H1 (cell line): ENCODE measurements at regions not wholly inside any gene's neighbourhood (a gene's known extent, or its start where the extent isn't known, plus 50 kb on each side); places are given as distances from the start of the nearest gene placed in this dataset.

ENCODE experiments used
- CTCF ChIA-PET: fragments of 300-600 bp; sonication (Branson Sonifier 250); formaldehyde crosslinking; loops from one replicate; lab custom pipeline; 2021; ENCODE audit not compliant: partially characterized antibody; lab: Charles Lee
- POLR2A ChIA-PET: fragments of 300-600 bp; sonication (Branson Sonifier 250); formaldehyde crosslinking; loops from one replicate; lab custom pipeline; 2021; ENCODE audit warnings: inconsistent platforms; ENCODE audit not compliant: partially characterized antibody; lab: Charles Lee
- DNase-seq, 2 experiments: peaks; one replicate each; pipeline versions ENCODE4 v3.0.0 to v3.0.0-alpha.2; 2010 to 2022; ENCODE audit warnings: low spot score in 2 of 2, low read depth in 1 of 2, mixed read lengths in 1 of 2
- FAIRE-seq: peaks from 2 replicates; lab custom pipeline; 2011; peaks lifted over from hg19 to GRCh38; lab: Jason Lieb, UNC
- H2AFZ ChIP-seq: 2 replicates; pipeline ENCODE4 v1.8.1; 2012; ENCODE audit warnings: low read length, inconsistent platforms
- H2AK5ac ChIP-seq: 2 replicates; pipeline ENCODE4 v1.6.1; 2013; ENCODE audit warnings: low read depth, low read length
- H2BK120ac ChIP-seq: replicated peaks from 2 replicates; pipeline ENCODE3; 2013; ENCODE audit warnings: low read depth, low read length, inconsistent platforms
- H2BK12ac ChIP-seq: 2 replicates; pipeline ENCODE4 v1.6.1; 2013; ENCODE audit warnings: low read depth, low read length
- H2BK15ac ChIP-seq: 2 replicates; pipeline ENCODE4 v1.6.1; 2013; ENCODE audit warnings: low read length
- H2BK20ac ChIP-seq: 2 replicates; pipeline ENCODE4 v1.6.1; 2013; ENCODE audit warnings: low read length
- H2BK5ac ChIP-seq: 2 replicates; pipeline ENCODE4 v1.6.1; 2013; ENCODE audit warnings: low read depth, low read length
- H3K14ac ChIP-seq: 2 replicates; pipeline ENCODE4 v1.6.1; 2013; ENCODE audit warnings: inconsistent platforms; ENCODE audit not compliant: insufficient read length
- H3K18ac ChIP-seq: 2 replicates; pipeline ENCODE4 v1.6.1; 2013; ENCODE audit warnings: low read length; ENCODE audit errors: extremely low read depth
- H3K23ac ChIP-seq: 2 replicates; pipeline ENCODE4 v1.6.1; 2013; ENCODE audit warnings: inconsistent platforms; ENCODE audit not compliant: insufficient read length
- H3K23me2 ChIP-seq: 2 replicates; pipeline ENCODE4 v1.6.1; 2013; ENCODE audit warnings: low read depth, low read length
- H3K27ac ChIP-seq: 2 replicates; pipeline ENCODE4 v1.6.1; 2011; ENCODE audit warnings: low read depth, low read length, inconsistent platforms
- H3K27me3 ChIP-seq, 4 experiments: replicated peaks in 1 of 4; 1 replicate in 1 of 4; 2 replicates in 3 of 4; pipeline versions ENCODE4 v1.6.1 to v1.8.1; 2011 to 2013; ENCODE audit warnings: low read length in 3 of 4, mild to moderate bottlenecking in 3 of 4, inconsistent platforms in 2 of 4, mixed read lengths in 2 of 4, moderate library complexity in 1 of 4; ENCODE audit not compliant: control insufficient read depth in 3 of 4, insufficient read depth in 3 of 4; ENCODE audit errors: extremely low read depth in 1 of 4
- H3K36me3 ChIP-seq, 4 experiments: 2 replicates each; pipeline versions ENCODE4 v1.6.1 to v1.8.1; 2011 to 2013; ENCODE audit warnings: mild to moderate bottlenecking in 4 of 4, low read length in 3 of 4, moderate library complexity in 2 of 4, control low read depth in 1 of 4, inconsistent platforms in 1 of 4; ENCODE audit not compliant: insufficient read depth in 4 of 4, control insufficient read depth in 2 of 4
- H3K4ac ChIP-seq: replicated peaks from 2 replicates; pipeline ENCODE3; 2013; ENCODE audit warnings: low read length, low read depth, mixed read lengths, inconsistent platforms; ENCODE audit not compliant: insufficient read length
- H3K4me1 ChIP-seq, 4 experiments: replicated peaks in 1 of 4; 1 replicate in 1 of 4; 2 replicates in 3 of 4; pipeline versions ENCODE4 v1.6.1 to v1.8.1; 2011 to 2013; ENCODE audit warnings: low read length in 3 of 4, inconsistent platforms in 2 of 4, mixed read lengths in 1 of 4; ENCODE audit not compliant: insufficient read depth in 4 of 4, control insufficient read depth in 3 of 4
- H3K4me2 ChIP-seq, 2 experiments: 2 replicates each; pipeline versions ENCODE4 v1.6.1 to v1.8.1; 2011 to 2013; ENCODE audit warnings: low read depth in 2 of 2, low read length in 2 of 2, control low read depth in 1 of 2, inconsistent platforms in 1 of 2, mild to moderate bottlenecking in 1 of 2; ENCODE audit not compliant: insufficient read depth in 1 of 2
- H3K4me3 ChIP-seq, 4 experiments: fragments of 200-600, 300-600 bp in 1 of 4; sonication (generic), shearing (Covaris generic), sonication (Bioruptor Twin) in 1 of 4; 2 replicates each; pipeline versions ENCODE4 v1.5.1 to v1.8.1; 2011 to 2016; ENCODE audit warnings: low read length in 4 of 4, low read depth in 3 of 4, control low read depth in 2 of 4, inconsistent platforms in 2 of 4, mild to moderate bottlenecking in 2 of 4, mixed read lengths in 1 of 4, moderate library complexity in 1 of 4; ENCODE audit not compliant: insufficient read depth in 2 of 4; ENCODE audit errors: extremely low read depth in 1 of 4
- H3K56ac ChIP-seq: replicated peaks from 2 replicates; pipeline ENCODE3; 2013; ENCODE audit warnings: low read depth, mild to moderate bottlenecking, mixed read lengths, low read length, inconsistent platforms; ENCODE audit not compliant: insufficient read length
- H3K79me1 ChIP-seq: 2 replicates; pipeline ENCODE4 v1.6.1; 2013; ENCODE audit warnings: low read depth, low read length, control low read depth
- H3K79me2 ChIP-seq, 2 experiments: 2 replicates each; pipeline versions ENCODE4 v1.6.1 to v1.8.1; 2012 to 2013; ENCODE audit warnings: low read length in 2 of 2, mild to moderate bottlenecking in 2 of 2, inconsistent platforms in 1 of 2; ENCODE audit not compliant: insufficient read depth in 2 of 2, control insufficient read depth in 1 of 2
- H3K9ac ChIP-seq, 4 experiments: replicated peaks in 1 of 4; 1 replicate in 1 of 4; 2 replicates in 3 of 4; pipeline versions ENCODE4 v1.6.1 to v1.8.1; 2011 to 2013; ENCODE audit warnings: low read depth in 3 of 4, low read length in 3 of 4, control low read depth in 2 of 4, mild to moderate bottlenecking in 2 of 4, moderate library complexity in 2 of 4, inconsistent platforms in 1 of 4; ENCODE audit errors: extremely low read depth in 1 of 4
- H3K9me3 ChIP-seq, 2 experiments: 2 replicates each; pipeline versions ENCODE4 v1.6.1 to v1.8.1; 2012 to 2013; ENCODE audit warnings: mild to moderate bottlenecking in 2 of 2, moderate library complexity in 2 of 2, control low read depth in 1 of 2, inconsistent platforms in 1 of 2, low read depth in 1 of 2, low read length in 1 of 2, mixed read lengths in 1 of 2; ENCODE audit not compliant: insufficient read depth in 2 of 2
- H4K20me1 ChIP-seq, 2 experiments: replicated peaks in 1 of 2; 2 replicates each; pipeline versions ENCODE3 to v1.8.1; 2011 to 2013; ENCODE audit warnings: inconsistent platforms in 2 of 2, low read length in 2 of 2, mild to moderate bottlenecking in 1 of 2; ENCODE audit not compliant: insufficient read depth in 2 of 2, control insufficient read depth in 1 of 2
- H4K5ac ChIP-seq: 2 replicates; pipeline ENCODE4 v1.6.1; 2013; ENCODE audit warnings: low read length, low read depth, mixed read lengths, inconsistent platforms; ENCODE audit not compliant: insufficient read length
- H4K8ac ChIP-seq: 2 replicates; pipeline ENCODE4 v1.8.0; 2013; ENCODE audit warnings: mild to moderate bottlenecking, moderate library complexity, low read length, inconsistent platforms; ENCODE audit not compliant: insufficient read depth; ENCODE audit errors: extremely low read depth
- H4K91ac ChIP-seq: replicated peaks from 2 replicates; pipeline ENCODE3; 2013; ENCODE audit warnings: low read length, mixed read lengths, inconsistent platforms; ENCODE audit not compliant: insufficient read length
- BCL11A ChIP-seq, 2 experiments: IDR thresholded peaks; one replicate each; pipeline ENCODE4 v1.6.1; 2011; ENCODE audit warnings: low read depth in 2 of 2, low read length in 2 of 2, mild to moderate bottlenecking in 2 of 2
- CTBP2 ChIP-seq: IDR thresholded peaks from 2 replicates; pipeline ENCODE4 v1.7.0; 2011; ENCODE audit warnings: borderline replicate concordance, mild to moderate bottlenecking, moderate library complexity, mixed read lengths, low read length; ENCODE audit not compliant: insufficient read depth, insufficient read length
- EGR1 ChIP-seq: IDR thresholded peaks from 2 replicates; pipeline ENCODE4 v1.6.1; 2011; ENCODE audit warnings: low read depth, low read length, borderline replicate concordance
- EP300 ChIP-seq, 2 experiments: IDR thresholded peaks; 1 replicate in 1 of 2; 2 replicates in 1 of 2; pipeline ENCODE4 v1.6.1; 2011 to 2012; ENCODE audit warnings: low read depth in 2 of 2, low read length in 2 of 2, mild to moderate bottlenecking in 2 of 2, borderline replicate concordance in 1 of 2, inconsistent platforms in 1 of 2, moderate library complexity in 1 of 2
- GTF2F1 ChIP-seq: IDR thresholded peaks from 2 replicates; pipeline ENCODE4 v1.6.1; 2012; ENCODE audit warnings: low read depth, low read length, improper control_type of control experiment, borderline replicate concordance
- JUND ChIP-seq: IDR thresholded peaks from 2 replicates; pipeline ENCODE4 v1.6.1; 2011; ENCODE audit warnings: mild to moderate bottlenecking, improper control_type of control experiment, low read length
- NANOG ChIP-seq: IDR thresholded peaks from 2 replicates; pipeline ENCODE4 v1.6.1; 2011; ENCODE audit warnings: low read length, low read depth, mild to moderate bottlenecking, inconsistent platforms; ENCODE audit not compliant: insufficient read depth, poor library complexity, severe bottlenecking
- POU5F1 ChIP-seq: IDR thresholded peaks from 2 replicates; pipeline ENCODE4 v1.6.1; 2011; ENCODE audit warnings: low read depth, mild to moderate bottlenecking, low read length, moderate library complexity
- RAD21 ChIP-seq, 2 experiments: IDR thresholded peaks in 1 of 2; conservative IDR thresholded peaks in 1 of 2; 2 replicates each; pipeline ENCODE4 v1.6.1; 2011; ENCODE audit warnings: low read depth in 2 of 2, low read length in 2 of 2, improper control_type of control experiment in 1 of 2, inconsistent platforms in 1 of 2, mild to moderate bottlenecking in 1 of 2, moderate library complexity in 1 of 2
- SP1 ChIP-seq: IDR thresholded peaks from 2 replicates; pipeline ENCODE4 v1.6.1; 2011; ENCODE audit warnings: low read depth, low read length
- TCF12 ChIP-seq: IDR thresholded peaks from 2 replicates; pipeline ENCODE4 v1.6.1; 2011; ENCODE audit warnings: low read depth, mild to moderate bottlenecking, low read length
- TEAD4 ChIP-seq: IDR thresholded peaks from 2 replicates; pipeline ENCODE4 v1.6.1; 2012; ENCODE audit warnings: low read depth, low read length, inconsistent platforms, mixed read lengths
- WGBS, 2 experiments: shearing (Covaris generic) in 1 of 2; methylation state at CpG; one replicate each; pipeline versions ENCODE4 v1.1.6 to v1.1.7; 2013 to 2015; ENCODE audit warnings: low lambda C conversion rate in 2 of 2, mixed read lengths in 2 of 2, inconsistent platforms in 1 of 2, low coverage in 1 of 2, missing lambda C conversion rate in 1 of 2; ENCODE audit not compliant: insufficient replicate concordance in 2 of 2, insufficient coverage in 1 of 2, insufficient read length in 1 of 2; ENCODE audit errors: extremely low coverage in 1 of 2, missing lambda C conversion rate in 1 of 2; 5-methylcytosine and 5-hydroxymethylcytosine counted together

- Histone ChIP-seq H2AK5ac (no peak overlapping the region), H4K91ac (no peak overlapping the region), H3K4me1 (peaks cover 8 to 22% (median 19%) of the 10 kb centered on the region in 4 experiments), H3K4me3 (peak overlapping the region in 1 of 4 experiments; percentile 22; a peak in 1 of 8 replicates), H2BK12ac (peak overlapping the region; percentile 41; the same call in 1 of the 2 replicates), H3K9me3 (no peaks in the 10 kb centered on the region), H4K8ac (no peak overlapping the region), H3K4ac (no peak overlapping the region), H3K36me3 (no peaks in the 10 kb centered on the region), H3K27ac (no peak overlapping the region), H3K18ac (no peak overlapping the region), H3K79me1 (no peaks in the 10 kb centered on the region), H3K14ac (no peak overlapping the region), H4K20me1 (no peaks in the 10 kb centered on the region), H3K9ac (no peak overlapping the region), H3K4me2 (peak overlapping the region; percentile 52 to 53), H3K27me3 (no peaks in the 10 kb centered on the region), H3K79me2 (no peaks in the 10 kb centered on the region), H3K23me2 (no peaks in the 10 kb centered on the region), H2BK5ac (no peak overlapping the region), H3K56ac (no peak overlapping the region), H3K23ac (no peak overlapping the region), H2AFZ (no peak overlapping the region), H2BK15ac (no peak overlapping the region), H4K5ac (no peak overlapping the region), H2BK120ac (no peak overlapping the region), H2BK20ac (no peak overlapping the region)
- POLR2A ChIA-PET: interaction anchor here (0.8 to 1.4 kb wide), 3 partner anchors 12 to 32 kb away, joined by 3 to 7 read pairs (median 4); no protein-coding TSS in a partner anchor
- TF ChIP-seq EGR1: no peak
- TF ChIP-seq CTBP2: no peak
- peak in 1 of 2 experiments; percentile 72; a peak in 1 of 3 replicates for TF ChIP-seq EP300 (IDR thresholded peaks at IDR 0.05; ENCODE audit: borderline replicate concordance in 1 of 2, low read depth in 2 of 2, low read length in 2 of 2)
- peak; percentile 72 for TF ChIP-seq SP1
- peak; percentile 57 for TF ChIP-seq TEAD4
- TF ChIP-seq BCL11A (IDR thresholded peaks at IDR 0.05; ENCODE audit: low read depth in 2 of 2, low read length in 2 of 2): peak; percentile 71 to 73
- peak; percentile 40; the same call in 1 of the 2 replicates for TF ChIP-seq JUND
- peak; percentile 98 for TF ChIP-seq NANOG
- TF ChIP-seq RAD21 (IDR thresholded peaks at IDR 0.05 in 1 of 2, conservative IDR thresholded peaks at IDR 0.05 in 1 of 2; ENCODE audit: low read depth in 2 of 2, low read length in 2 of 2): no peak
- no peak for TF ChIP-seq GTF2F1
- peak; percentile 73; the same call in 1 of the 2 replicates for TF ChIP-seq POU5F1
- 0 out of 2 replicates have a peak, but pooled peaks have one; percentile 68 for TF ChIP-seq TCF12
- peak; percentile 63 to 73 for DNase-seq
- 6% methylated on average over 4 of the region's 4 CpGs; no CpG with 5 or more reads in 1 of the 2 experiments for WGBS, 2 experiments
- peak; percentile 65 for FAIRE-seq
- CTCF ChIA-PET: interaction anchor here (1.2 to 1.4 kb wide), 3 partner anchors 12 to 170 kb away, joined by 3 to 6 read pairs (median 4); no protein-coding TSS in a partner anchor
These were observed 174.7 kb upstream of the ZNF217 start for GRCh38 chr20:53768329-53768728.
